Lower leg skin (tissue), 3 donors: ENCODE measurements at regions not wholly inside any gene's neighbourhood (a gene's known extent, or its start where the extent isn't known, plus 50 kb on each side); places are given as distances from the start of the nearest gene placed in this dataset.

ENCODE experiments used
- POLR2A ChIP-seq, 2 donors: fragments of 450-650 bp; IDR thresholded peaks; one replicate each; pipeline ENCODE4 v1.6.1; 2016 to 2017; ENCODE audit warnings: antibody characterized with exemption in 2 of 2, mild to moderate bottlenecking in 1 of 2, moderate library complexity in 1 of 2
- TF ChIP-seq, protein P1 (sequence below), 3 donors: fragments of 450-650 bp; IDR thresholded peaks; one replicate each; pipeline ENCODE4 v1.5.1; 2016; ENCODE audit warnings: antibody characterized with exemption in 3 of 3, mild to moderate bottlenecking in 3 of 3, moderate library complexity in 2 of 3

DNA sequence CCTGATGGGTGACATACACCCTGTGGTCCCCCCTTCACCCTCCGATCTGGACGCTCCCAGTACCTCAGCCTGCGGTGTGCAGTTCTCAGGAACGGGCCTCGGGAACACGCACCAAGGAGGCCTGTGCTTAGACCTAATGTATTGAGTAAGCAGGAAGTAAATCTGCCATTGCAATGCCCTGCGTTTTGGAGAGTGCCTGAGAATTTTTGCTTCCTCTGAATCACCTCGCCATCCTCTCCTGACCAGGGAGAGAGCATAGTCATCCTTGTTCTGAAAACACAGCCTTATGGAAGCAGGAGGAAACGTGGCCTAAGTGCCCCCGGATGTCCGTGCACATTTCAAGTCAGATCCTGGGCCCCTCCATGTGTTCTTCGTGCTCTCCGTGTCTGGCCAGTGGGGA, 272.2 kb downstream of the NDUFA10 start:
- no peak for TF ChIP-seq POLR2A (IDR thresholded peaks at IDR 0.05)
- TF ChIP-seq, protein P1, sequence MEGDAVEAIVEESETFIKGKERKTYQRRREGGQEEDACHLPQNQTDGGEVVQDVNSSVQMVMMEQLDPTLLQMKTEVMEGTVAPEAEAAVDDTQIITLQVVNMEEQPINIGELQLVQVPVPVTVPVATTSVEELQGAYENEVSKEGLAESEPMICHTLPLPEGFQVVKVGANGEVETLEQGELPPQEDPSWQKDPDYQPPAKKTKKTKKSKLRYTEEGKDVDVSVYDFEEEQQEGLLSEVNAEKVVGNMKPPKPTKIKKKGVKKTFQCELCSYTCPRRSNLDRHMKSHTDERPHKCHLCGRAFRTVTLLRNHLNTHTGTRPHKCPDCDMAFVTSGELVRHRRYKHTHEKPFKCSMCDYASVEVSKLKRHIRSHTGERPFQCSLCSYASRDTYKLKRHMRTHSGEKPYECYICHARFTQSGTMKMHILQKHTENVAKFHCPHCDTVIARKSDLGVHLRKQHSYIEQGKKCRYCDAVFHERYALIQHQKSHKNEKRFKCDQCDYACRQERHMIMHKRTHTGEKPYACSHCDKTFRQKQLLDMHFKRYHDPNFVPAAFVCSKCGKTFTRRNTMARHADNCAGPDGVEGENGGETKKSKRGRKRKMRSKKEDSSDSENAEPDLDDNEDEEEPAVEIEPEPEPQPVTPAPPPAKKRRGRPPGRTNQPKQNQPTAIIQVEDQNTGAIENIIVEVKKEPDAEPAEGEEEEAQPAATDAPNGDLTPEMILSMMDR (IDR thresholded peaks at IDR 0.05) = no peak
